Middle frontal gyrus (tissue), 1 donor: ENCODE measurements at regions not wholly inside any gene's neighbourhood (a gene's known extent, or its start where the extent isn't known, plus 50 kb on each side); places are given as distances from the start of the nearest gene placed in this dataset.
"Not testable (repeated sequence)": the region's sequence is repeated elsewhere in the genome, so short reads cannot be mapped to it uniquely, and the experiment has no call there.

Experiments
- DNase-seq: peaks from one replicate; pipeline ENCODE4 v3.0.0-alpha.2; 2015; ENCODE audit warnings: low spot score; ENCODE audit errors: extremely low spot score

DNA sequence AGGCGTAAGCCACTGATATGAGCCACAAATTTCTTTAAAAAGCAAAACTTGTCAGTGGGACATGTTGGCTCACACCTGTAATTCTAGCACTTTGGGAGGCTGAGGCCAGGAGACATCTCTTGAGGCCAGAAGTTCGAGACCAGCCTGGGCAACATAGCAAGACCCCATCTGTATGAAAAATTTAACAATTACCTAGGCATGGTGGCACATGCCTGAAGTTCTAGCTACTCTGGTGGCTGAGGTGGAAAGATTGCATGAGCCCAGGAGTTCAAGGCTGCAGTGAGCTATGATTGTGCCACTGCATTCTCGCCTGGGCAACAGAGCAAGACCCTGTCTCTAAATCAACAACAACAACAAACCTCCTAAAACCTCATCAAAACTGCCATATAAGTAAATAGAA, 147.6 kb upstream of the BARHL2 start:
- DNase-seq: no peak

DNA sequence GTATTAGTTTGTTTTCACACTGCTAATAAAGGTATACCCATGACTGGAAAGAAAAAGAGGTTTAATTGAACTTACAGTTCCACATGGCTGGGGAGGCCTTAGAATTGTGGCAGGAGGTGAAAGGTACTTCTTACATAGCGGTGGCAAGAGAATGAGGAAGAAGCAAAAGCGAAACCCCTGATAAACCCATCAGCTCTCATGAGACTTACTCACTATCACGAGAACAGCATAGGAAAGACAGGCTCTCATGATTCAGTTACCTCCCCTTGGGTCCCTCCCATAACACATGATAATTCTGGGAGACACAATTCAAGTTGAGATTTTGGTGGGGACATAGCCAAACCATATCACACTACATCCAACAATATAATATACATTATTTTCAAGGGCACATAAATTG, 145.7 kb upstream of the BARHL2 start:
- no peak for DNase-seq

DNA sequence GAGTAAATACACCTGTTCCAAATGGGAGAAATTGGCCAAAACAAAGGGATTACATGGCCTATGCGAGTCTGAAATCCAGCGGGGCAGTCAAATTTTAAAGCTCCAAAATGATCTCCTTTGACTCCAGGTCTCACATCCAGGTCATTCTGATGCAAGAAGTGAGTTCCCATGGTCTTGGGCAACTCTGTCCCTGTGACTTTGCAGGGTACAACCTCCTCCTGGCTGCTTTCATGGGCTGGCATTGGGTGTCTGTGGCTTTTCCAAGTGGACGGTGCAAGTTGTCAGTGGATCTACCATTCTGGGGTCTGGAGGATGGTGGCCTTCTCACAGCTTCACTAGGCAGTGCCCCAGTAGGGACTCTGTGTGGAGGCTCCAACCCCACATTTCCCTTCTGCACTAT, 144.3 kb upstream of the BARHL2 start:
- DNase-seq: not testable (repeated sequence)

DNA sequence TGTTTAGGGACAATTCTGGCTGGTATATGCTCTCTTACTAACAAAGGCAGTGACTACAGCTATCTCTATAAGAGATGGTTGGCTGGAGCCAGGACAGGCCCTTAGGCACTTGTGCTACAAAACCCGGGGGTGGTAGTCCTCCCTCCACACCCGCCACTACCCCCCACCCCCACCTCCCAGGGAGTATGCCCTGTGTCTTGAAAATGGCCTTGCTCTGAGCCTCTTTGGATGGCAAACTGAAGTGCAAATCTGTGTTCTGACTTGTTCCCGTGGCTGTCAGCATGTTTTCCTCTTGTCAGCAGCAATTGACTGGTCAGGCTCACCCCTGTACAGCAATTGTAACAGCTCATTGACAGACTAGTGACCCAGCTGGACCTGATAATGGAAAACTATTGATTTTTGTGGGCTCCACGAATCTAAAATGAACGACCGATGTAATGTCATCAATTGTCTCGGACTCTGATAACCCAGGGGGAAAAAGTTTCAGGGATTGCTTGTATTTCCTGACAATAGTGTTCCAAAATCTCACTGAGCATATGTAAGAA, 139.4 kb upstream of the BARHL2 start:
- no peak for DNase-seq

GRCh38 chr1:90854397-90854924, 137.4 kb upstream of the BARHL2 start:
- no peak for DNase-seq

- no peak for DNase-seq
These were observed 134.6 kb upstream of the BARHL2 start for GRCh38 chr1:90851711-90852050.

- peak; percentile 31 for DNase-seq
These were observed 134.0 kb upstream of the BARHL2 start for GRCh38 chr1:90850898-90851710.

DNA sequence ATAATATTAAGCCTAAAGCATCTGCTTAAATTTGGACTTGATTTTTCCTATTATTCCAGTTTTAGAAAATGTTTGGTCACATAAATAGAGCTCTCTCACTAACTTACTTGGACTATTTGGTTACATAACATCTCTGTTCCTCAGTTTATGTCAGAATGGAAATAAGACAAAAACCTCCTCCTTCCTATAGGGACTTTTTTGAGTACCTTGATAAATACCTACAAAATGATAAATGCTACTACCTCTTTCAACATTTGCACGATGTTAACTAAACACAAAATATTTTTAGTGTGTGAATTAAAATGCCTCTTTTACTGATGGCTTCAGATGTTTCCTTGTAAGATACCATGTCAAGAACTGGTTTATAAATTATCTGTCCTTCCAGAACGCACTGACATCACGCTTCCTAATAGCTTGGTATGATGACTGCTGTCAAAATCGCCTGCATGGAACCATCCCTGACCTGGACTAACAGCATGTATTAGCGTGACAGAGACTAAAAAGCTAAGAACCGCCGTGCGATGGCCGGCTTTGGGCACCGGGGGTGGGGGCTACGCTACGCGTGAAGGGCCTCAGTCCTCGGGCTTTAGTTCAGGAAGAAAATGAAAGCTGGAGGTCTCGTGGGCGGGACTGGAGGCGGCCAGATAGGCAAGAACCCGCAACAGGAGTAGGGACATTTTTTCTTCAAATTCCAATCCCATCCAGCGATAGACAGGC, 133.2 kb upstream of the BARHL2 start:
- no peak for DNase-seq

- DNase-seq: no peak
These were observed 124.4 kb upstream of the BARHL2 start for GRCh38 chr1:90841473-90841872.

GRCh38 chr1:90840352-90840751, 123.2 kb upstream of the BARHL2 start:
- DNase-seq: no peak

DNA sequence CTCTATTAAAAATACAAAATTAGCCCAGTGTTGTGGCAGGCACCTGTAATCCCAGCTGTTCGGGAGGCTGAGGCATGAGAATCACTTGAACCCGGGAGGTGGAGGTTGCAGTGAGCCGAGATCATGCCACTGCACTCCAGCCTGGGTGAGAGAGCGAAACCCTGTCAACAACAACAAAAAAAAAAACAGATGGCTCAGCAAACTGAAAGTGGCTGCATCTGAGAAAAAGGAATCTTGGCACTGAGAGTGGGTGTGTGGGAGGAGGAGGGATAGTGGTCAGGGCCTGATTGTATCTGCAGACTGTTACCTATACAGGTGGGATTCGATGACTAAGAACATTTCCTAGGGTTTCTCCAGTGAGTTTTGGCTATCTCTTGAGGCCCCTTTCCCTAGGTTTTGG, 122.2 kb upstream of the BARHL2 start:
- DNase-seq: no peak

DNA sequence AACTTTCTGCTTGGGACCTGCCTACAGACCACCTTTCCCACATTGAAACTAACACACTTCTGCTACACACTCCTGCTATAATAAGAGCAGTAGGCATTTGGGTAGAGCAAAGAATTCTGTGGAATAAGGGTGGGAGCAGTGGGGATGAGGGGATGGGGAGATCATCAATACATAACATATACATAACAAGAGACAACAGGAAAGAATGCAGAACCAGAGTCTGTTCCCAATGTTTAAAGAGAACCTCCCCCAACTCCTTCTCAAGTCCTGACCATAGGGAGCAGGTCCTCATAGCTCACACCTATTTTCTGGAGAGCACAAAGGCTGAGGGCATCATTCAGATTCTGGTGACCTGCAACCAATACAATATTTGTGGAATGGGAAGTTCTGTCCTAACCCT, 121.6 kb upstream of the BARHL2 start:
- no peak for DNase-seq

- no peak for DNase-seq
These were observed 120.3 kb upstream of the BARHL2 start for GRCh38 chr1:90837420-90837819.

DNA sequence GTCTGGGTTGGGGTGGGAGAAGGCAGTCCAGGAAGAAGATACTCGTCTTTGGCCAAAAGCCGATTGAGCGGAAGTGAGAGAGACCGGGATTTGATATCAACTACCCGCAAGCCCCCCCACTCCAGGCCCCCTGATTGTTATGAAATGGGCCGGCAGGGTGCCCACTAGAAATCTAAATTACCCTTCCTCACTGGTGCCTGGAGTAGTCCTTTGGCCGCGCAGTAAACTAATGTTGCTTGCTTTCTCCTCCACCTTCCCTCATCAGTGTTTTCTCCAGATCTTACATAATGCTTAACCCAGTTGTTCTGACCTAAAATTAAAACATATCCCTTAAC, 119.2 kb upstream of the BARHL2 start:
- DNase-seq: no peak

DNA sequence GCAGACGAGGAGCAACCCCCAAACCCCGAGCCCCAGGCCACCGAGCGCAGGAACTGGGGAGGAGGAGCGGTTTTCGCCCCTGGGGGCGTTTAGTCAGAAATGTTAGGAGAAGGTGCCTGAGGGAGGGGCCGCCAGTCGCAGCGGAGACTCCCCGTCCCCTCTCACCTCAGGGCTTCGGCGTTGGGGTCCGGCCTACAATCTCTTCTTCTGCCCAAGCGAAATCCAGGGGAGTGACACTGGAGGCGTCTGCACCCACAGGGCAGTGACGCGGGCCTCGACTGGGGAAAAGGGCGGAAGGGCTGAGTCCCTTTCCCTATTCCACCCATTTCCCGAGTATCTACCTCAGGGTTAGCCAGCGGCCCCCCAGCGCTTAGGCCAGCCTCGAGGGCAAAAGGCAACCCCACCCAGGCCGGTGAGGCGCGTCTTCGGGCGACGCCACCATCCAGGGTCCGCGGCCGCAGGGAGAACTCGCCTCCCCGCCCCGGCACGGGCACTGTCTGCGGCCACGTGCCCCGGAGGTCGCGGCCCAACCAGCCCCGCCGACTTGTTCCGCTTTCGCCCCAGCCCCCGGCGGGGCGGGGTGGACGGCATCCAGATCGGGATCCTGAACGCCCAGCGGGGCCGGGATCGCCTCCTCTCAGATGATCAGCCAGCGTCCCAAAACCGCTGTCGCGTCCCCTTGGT, 118.7 kb upstream of the BARHL2 start:
- no peak for DNase-seq

- DNase-seq: no peak
These were observed 118.0 kb upstream of the BARHL2 start for GRCh38 chr1:90834886-90835660.

GRCh38 chr1:90834354-90834885, 117.3 kb upstream of the BARHL2 start:
- DNase-seq: no peak

DNA sequence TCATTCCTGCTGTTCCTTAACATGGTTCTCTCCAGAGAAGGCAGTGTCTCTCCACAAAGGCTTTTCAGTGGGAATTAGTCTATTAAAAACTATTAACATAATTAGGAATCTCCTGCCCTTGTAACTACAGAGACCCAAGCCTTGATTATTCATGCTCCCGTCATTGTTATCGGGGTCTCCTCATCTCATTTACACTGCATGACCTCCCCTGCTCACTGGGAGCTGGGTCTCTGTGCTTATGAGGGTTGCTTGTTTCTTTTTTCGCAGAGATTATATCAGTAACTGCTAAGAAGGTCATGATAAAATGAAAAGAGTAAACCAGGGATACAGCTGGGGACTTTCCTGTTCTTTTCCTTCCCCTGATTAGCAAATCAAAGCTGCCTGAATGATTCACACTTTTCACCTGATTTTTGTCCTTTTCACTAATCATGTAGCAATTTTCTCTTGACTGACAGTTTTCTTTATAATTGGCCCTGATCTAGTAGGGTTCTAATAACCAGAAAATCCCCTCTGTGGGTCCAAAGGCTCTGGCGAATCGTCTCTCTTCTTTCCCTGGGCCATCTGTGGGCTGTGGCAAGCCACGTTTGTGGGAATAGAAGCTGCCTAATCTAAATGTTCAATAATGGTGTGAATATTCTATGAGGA, 116.5 kb upstream of the BARHL2 start:
- no peak for DNase-seq

DNA sequence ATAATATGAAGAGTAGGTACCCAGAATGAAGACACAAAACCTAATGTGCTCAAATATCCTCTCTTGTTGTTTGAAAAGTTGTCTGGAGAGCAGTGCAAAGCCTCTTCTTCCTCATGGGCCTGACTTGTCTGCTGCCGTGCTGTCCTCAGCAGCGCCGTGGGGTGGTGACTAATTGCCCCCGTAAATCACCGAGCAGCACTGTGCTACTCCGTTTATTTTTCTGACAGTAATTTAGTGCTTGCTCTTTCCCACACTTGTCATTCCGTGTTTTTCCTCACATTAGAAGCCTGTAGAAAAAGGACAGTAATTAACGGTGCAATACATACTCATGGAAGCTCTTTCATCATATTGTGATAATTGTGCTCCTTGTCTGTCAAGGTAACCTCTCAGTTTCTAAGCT, 114.8 kb upstream of the BARHL2 start:
- DNase-seq: no peak

DNA sequence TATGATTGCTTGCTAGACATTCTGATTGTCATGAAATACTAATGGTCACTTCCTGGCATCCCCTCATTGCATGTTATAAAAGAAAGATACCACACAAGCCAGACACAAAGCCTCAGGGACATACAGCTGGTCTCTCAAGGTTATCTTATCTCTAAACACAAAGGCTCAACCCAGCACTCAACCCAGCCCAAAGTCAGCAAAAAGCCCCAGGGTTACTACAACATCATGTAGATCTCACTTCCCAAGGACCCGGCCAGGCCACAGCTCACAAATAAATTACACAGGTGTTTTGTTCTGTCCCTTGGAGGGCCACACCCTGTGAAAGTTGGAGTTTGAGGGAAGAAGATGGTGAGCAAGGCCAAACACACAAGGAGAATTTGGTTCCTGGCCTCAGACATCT, 109.7 kb upstream of the BARHL2 start:
- DNase-seq: no peak

GRCh38 chr1:90826024-90826423, 108.9 kb upstream of the BARHL2 start:
- no peak for DNase-seq
